Hepatocyte (in vitro differentiated cells): ENCODE measurements at regions not wholly inside any gene's neighbourhood (a gene's known extent, or its start where the extent isn't known, plus 50 kb on each side); places are given as distances from the start of the nearest gene placed in this dataset.

Source experiments
- DNase-seq: peaks from one replicate; pipeline ENCODE4 v3.0.0-alpha.2; 2016; ENCODE audit warnings: low spot score
- H2AFZ ChIP-seq: fragments of 200-600 bp; sonication (generic); 2 replicates; pipeline ENCODE4 v1.6.0; 2016; ENCODE audit warnings: antibody characterized with exemption, mild to moderate bottlenecking
- H3K27ac ChIP-seq: fragments of 200-600 bp; sonication (generic); 2 replicates; pipeline ENCODE4 v1.5.1; 2016; ENCODE audit warnings: mild to moderate bottlenecking
- H3K27me3 ChIP-seq: fragments of 200-600 bp; sonication (generic); 2 replicates; pipeline ENCODE4 v1.6.1; 2016
- H3K36me3 ChIP-seq: fragments of 200-600 bp; sonication (generic); replicated peaks from 2 replicates; pipeline ENCODE4 v1.5.1; 2016; ENCODE audit warnings: low read depth; ENCODE audit not compliant: insufficient read depth
- H3K4me1 ChIP-seq: fragments of 200-600 bp; sonication (generic); 2 replicates; pipeline ENCODE4 v1.5.1; 2016; ENCODE audit warnings: mild to moderate bottlenecking, moderate library complexity; ENCODE audit not compliant: insufficient read depth
- H3K4me2 ChIP-seq: fragments of 200-600 bp; sonication (generic); 2 replicates; pipeline ENCODE4 v1.6.0; 2016
- H3K4me3 ChIP-seq: fragments of 200-600 bp; sonication (generic); 2 replicates; pipeline ENCODE4 v1.5.1; 2016; ENCODE audit warnings: mild to moderate bottlenecking
- H3K79me2 ChIP-seq: fragments of 200-600 bp; sonication (generic); 2 replicates; pipeline ENCODE4 v1.6.0; 2017; ENCODE audit warnings: mild to moderate bottlenecking
- H3K9me2 ChIP-seq: fragments of 200-600 bp; sonication (generic); replicated peaks from 2 replicates; pipeline ENCODE4 v1.6.0; 2017; ENCODE audit warnings: mild to moderate bottlenecking; ENCODE audit not compliant: insufficient read depth
- H3K9me3 ChIP-seq: fragments of 200-600 bp; sonication (generic); 2 replicates; pipeline ENCODE4 v1.5.1; 2016; ENCODE audit warnings: low read depth, mild to moderate bottlenecking
- H4K20me1 ChIP-seq: fragments of 200-600 bp; sonication (generic); 2 replicates; pipeline ENCODE4 v1.6.0; 2016; ENCODE audit warnings: mild to moderate bottlenecking; ENCODE audit not compliant: insufficient read depth, poor library complexity, severe bottlenecking
- EZH2 ChIP-seq: fragments of 200-600 bp; sonication (generic); IDR thresholded peaks from 2 replicates; pipeline ENCODE4 v1.6.1; 2016; ENCODE audit warnings: antibody characterized with exemption, mild to moderate bottlenecking, borderline replicate concordance
- EZH2phosphoT487 ChIP-seq: fragments of 200-600 bp; sonication (generic); IDR thresholded peaks from one replicate; pipeline ENCODE4 v1.6.1; 2018; ENCODE audit warnings: antibody characterized with exemption, mild to moderate bottlenecking, low read depth, moderate library complexity; ENCODE audit not compliant: unreplicated experiment, severe bottlenecking
- WGBS: methylation state at CpG from one replicate; pipeline ENCODE4 v1.1.6; 2016; ENCODE audit warnings: low lambda C conversion rate; ENCODE audit errors: missing lambda C conversion rate; 5-methylcytosine and 5-hydroxymethylcytosine counted together
- TF ChIP-seq, protein P1 (sequence below): fragments of 200-600 bp; sonication (generic); IDR thresholded peaks from 2 replicates; pipeline ENCODE4 v1.5.1; 2016; ENCODE audit warnings: antibody characterized with exemption, mild to moderate bottlenecking; ENCODE audit not compliant: poor library complexity

- no peaks in the 10 kb centered on the region for H3K9me2 ChIP-seq
- no peaks in the 10 kb centered on the region for H3K4me1 ChIP-seq
- H2AFZ ChIP-seq = no peak overlapping the region
- no peak overlapping the region for H3K27ac ChIP-seq
- H3K4me3 ChIP-seq = no peak overlapping the region
- 79% methylated on average over 3 of the region's 3 CpGs for WGBS
- H4K20me1 ChIP-seq = no peaks in the 10 kb centered on the region
- H3K36me3 ChIP-seq = no peaks in the 10 kb centered on the region
- H3K4me2 ChIP-seq = no peak overlapping the region
- TF ChIP-seq EZH2phosphoT487 = no peak
- TF ChIP-seq EZH2 = no peak
- TF ChIP-seq, protein P1, sequence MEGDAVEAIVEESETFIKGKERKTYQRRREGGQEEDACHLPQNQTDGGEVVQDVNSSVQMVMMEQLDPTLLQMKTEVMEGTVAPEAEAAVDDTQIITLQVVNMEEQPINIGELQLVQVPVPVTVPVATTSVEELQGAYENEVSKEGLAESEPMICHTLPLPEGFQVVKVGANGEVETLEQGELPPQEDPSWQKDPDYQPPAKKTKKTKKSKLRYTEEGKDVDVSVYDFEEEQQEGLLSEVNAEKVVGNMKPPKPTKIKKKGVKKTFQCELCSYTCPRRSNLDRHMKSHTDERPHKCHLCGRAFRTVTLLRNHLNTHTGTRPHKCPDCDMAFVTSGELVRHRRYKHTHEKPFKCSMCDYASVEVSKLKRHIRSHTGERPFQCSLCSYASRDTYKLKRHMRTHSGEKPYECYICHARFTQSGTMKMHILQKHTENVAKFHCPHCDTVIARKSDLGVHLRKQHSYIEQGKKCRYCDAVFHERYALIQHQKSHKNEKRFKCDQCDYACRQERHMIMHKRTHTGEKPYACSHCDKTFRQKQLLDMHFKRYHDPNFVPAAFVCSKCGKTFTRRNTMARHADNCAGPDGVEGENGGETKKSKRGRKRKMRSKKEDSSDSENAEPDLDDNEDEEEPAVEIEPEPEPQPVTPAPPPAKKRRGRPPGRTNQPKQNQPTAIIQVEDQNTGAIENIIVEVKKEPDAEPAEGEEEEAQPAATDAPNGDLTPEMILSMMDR = no peak
- H3K9me3 ChIP-seq = no peaks in the 10 kb centered on the region
- H3K27me3 ChIP-seq = no peaks in the 10 kb centered on the region
- no peaks in the 10 kb centered on the region for H3K79me2 ChIP-seq
- DNase-seq = no peak
These were observed 615.2 kb downstream of the PLA2G4A start for GRCh38 chr1:187443939-187444338.

DNA sequence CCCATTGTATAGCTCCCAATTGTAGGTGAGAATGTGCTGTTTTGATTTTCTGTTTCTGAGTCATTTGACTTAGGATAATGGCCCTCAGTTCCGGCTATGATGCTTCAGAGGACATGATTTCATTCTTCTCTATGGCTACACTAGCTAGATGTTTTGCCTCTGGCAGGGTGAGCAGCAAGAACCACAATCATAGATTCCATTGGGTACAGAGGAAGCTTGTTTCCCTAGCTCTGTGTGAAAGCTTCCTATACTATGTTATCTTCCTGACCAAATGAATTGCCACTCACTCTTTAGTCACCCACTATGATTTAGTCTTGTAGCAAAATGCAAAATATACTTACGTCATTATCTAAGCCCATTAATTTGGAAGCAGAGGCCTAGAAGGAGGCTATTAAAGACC, 616.3 kb downstream of the PLA2G4A start:
- H4K20me1 ChIP-seq = no peaks in the 10 kb centered on the region
- H2AFZ ChIP-seq = no peak overlapping the region
- H3K27me3 ChIP-seq = no peaks in the 10 kb centered on the region
- TF ChIP-seq EZH2phosphoT487 (no peak), EZH2 (no peak)
- TF ChIP-seq, protein P1 = no peak
- 89% methylated on average over 2 of the region's 2 CpGs for WGBS
- H3K27ac ChIP-seq = no peak overlapping the region
- H3K36me3 ChIP-seq = no peaks in the 10 kb centered on the region
- no peaks in the 10 kb centered on the region for H3K9me2 ChIP-seq
- H3K4me3 ChIP-seq = no peak overlapping the region
- no peak overlapping the region for H3K4me2 ChIP-seq
- H3K4me1 ChIP-seq = no peaks in the 10 kb centered on the region
- H3K79me2 ChIP-seq = no peaks in the 10 kb centered on the region
- no peaks in the 10 kb centered on the region for H3K9me3 ChIP-seq
- DNase-seq = no peak

- WGBS = 86% methylated on average over 5 of the region's 5 CpGs
- H3K27me3 ChIP-seq = no peaks in the 10 kb centered on the region
- H3K4me1 ChIP-seq = no peaks in the 10 kb centered on the region
- TF ChIP-seq, protein P1 = no peak
- TF ChIP-seq EZH2phosphoT487 (no peak), EZH2 (no peak)
- H3K79me2 ChIP-seq = no peaks in the 10 kb centered on the region
- no peak overlapping the region for H3K27ac ChIP-seq
- H4K20me1 ChIP-seq = no peaks in the 10 kb centered on the region
- no peaks in the 10 kb centered on the region for H3K9me3 ChIP-seq
- H3K9me2 ChIP-seq = no peaks in the 10 kb centered on the region
- no peak overlapping the region for H3K4me2 ChIP-seq
- no peak overlapping the region for H3K4me3 ChIP-seq
- DNase-seq = no peak
- no peak overlapping the region for H2AFZ ChIP-seq
- no peaks in the 10 kb centered on the region for H3K36me3 ChIP-seq
These were observed 622.5 kb downstream of the PLA2G4A start for GRCh38 chr1:187451238-187451637.

- DNase-seq = no peak
- Histone ChIP-seq H4K20me1 (no peaks in the 10 kb centered on the region), H3K27ac (no peak overlapping the region), H2AFZ (no peak overlapping the region), H3K4me1 (no peaks in the 10 kb centered on the region), H3K27me3 (no peaks in the 10 kb centered on the region), H3K4me3 (no peak overlapping the region), H3K9me3 (no peaks in the 10 kb centered on the region), H3K79me2 (no peaks in the 10 kb centered on the region), H3K4me2 (no peak overlapping the region), H3K36me3 (no peaks in the 10 kb centered on the region), H3K9me2 (no peaks in the 10 kb centered on the region)
- whole genome bisulfite sequencing = 93% methylated on average over 3 of the region's 3 CpGs
- TF ChIP-seq EZH2phosphoT487 (no peak), EZH2 (no peak)
- TF ChIP-seq, protein P1 = no peak
These were observed 625.3 kb downstream of the PLA2G4A start for GRCh38 chr1:187454010-187454409.
